ENCODE measurements at regions not wholly inside any gene's neighbourhood (a gene's known extent, or its start where the extent isn't known, plus 50 kb on each side); places are given as distances from the start of the nearest gene placed in this dataset.

- no peak for DNase-seq
These were observed 472.3 kb upstream of the CITED2 start for GRCh38 chr6:139846538-139847456.

GRCh38 chr6:139844907-139845306 lies 470.5 kb upstream of the CITED2 start:
- DNase-seq = no peak

- no peak for DNase-seq
These were observed 467.4 kb upstream of the CITED2 start for GRCh38 chr6:139841794-139842215.

GRCh38 chr6:139839506-139840156 lies 465.2 kb upstream of the CITED2 start:
- DNase-seq = no peak

GRCh38 chr6:139834232-139834631 lies 459.8 kb upstream of the CITED2 start:
- no peak for DNase-seq

GRCh38 chr6:139833592-139833991 lies 459.1 kb upstream of the CITED2 start:
- no peak for DNase-seq

- DNase-seq = no peak
These were observed 458.3 kb upstream of the CITED2 start for GRCh38 chr6:139832493-139833305.

GRCh38 chr6:139829576-139829975 lies 455.1 kb upstream of the CITED2 start:
- no peak for DNase-seq

GRCh38 chr6:139828751-139829519 lies 454.5 kb upstream of the CITED2 start:
- DNase-seq = no peak

- no peak for DNase-seq
These were observed 451.5 kb upstream of the CITED2 start for GRCh38 chr6:139825935-139826374.

- no peak for DNase-seq
These were observed 450.4 kb upstream of the CITED2 start for GRCh38 chr6:139824864-139825263.

- DNase-seq = no peak
These were observed 449.3 kb upstream of the CITED2 start for GRCh38 chr6:139823808-139824126.

- no peak for DNase-seq
These were observed 448.8 kb upstream of the CITED2 start for GRCh38 chr6:139823099-139823807.

GRCh38 chr6:139821676-139822223 lies 447.3 kb upstream of the CITED2 start:
- no peak for DNase-seq

- no peak for DNase-seq
These were observed 445.8 kb upstream of the CITED2 start for GRCh38 chr6:139820210-139820609.

GRCh38 chr6:139819776-139820175 lies 445.3 kb upstream of the CITED2 start:
- DNase-seq = no peak

- DNase-seq = no peak
These were observed 438.5 kb upstream of the CITED2 start for GRCh38 chr6:139812939-139813338.

GRCh38 chr6:139801571-139802321 lies 427.3 kb upstream of the CITED2 start:
- DNase-seq = no peak

GRCh38 chr6:139800837-139801236 lies 426.4 kb upstream of the CITED2 start:
- DNase-seq = no peak

GRCh38 chr6:139790527-139790926 lies 416.1 kb upstream of the CITED2 start:
- no peak for DNase-seq

GRCh38 chr6:139784222-139784769 lies 409.8 kb upstream of the CITED2 start:
- DNase-seq = no peak
